ENCODE measurements at regions not wholly inside any gene's neighbourhood (a gene's known extent, or its start where the extent isn't known, plus 50 kb on each side); places are given as distances from the start of the nearest gene placed in this dataset.

GRCh38 chr5:19370655-19371386, 617.2 kb downstream of the CDH18 start:
- TF ChIP-seq, protein P1, sequence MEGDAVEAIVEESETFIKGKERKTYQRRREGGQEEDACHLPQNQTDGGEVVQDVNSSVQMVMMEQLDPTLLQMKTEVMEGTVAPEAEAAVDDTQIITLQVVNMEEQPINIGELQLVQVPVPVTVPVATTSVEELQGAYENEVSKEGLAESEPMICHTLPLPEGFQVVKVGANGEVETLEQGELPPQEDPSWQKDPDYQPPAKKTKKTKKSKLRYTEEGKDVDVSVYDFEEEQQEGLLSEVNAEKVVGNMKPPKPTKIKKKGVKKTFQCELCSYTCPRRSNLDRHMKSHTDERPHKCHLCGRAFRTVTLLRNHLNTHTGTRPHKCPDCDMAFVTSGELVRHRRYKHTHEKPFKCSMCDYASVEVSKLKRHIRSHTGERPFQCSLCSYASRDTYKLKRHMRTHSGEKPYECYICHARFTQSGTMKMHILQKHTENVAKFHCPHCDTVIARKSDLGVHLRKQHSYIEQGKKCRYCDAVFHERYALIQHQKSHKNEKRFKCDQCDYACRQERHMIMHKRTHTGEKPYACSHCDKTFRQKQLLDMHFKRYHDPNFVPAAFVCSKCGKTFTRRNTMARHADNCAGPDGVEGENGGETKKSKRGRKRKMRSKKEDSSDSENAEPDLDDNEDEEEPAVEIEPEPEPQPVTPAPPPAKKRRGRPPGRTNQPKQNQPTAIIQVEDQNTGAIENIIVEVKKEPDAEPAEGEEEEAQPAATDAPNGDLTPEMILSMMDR (IDR thresholded peaks at IDR 0.05; ENCODE audit: low read depth, low read length, poor library complexity, severe bottlenecking) = no peak
- TF ChIP-seq EZH2phosphoT487 (IDR thresholded peaks at IDR 0.05; ENCODE audit: borderline replicate concordance, low read length) = no peak
- no peak overlapping the region for H3K4me3 ChIP-seq (ENCODE audit: low read length)
- no peaks in the 10 kb centered on the region for H3K36me3 ChIP-seq (ENCODE audit: control insufficient read depth, low read length)
- H3F3A ChIP-seq (ENCODE audit: control insufficient read depth, insufficient read depth) = no peaks in the 10 kb centered on the region
- H3K9me3 ChIP-seq (ENCODE audit: control insufficient read depth, insufficient read depth, low read length) = no peaks in the 10 kb centered on the region
- no peaks in the 10 kb centered on the region for H4K20me1 ChIP-seq (ENCODE audit: control insufficient read depth, insufficient read depth, low read depth, low read length)
- H3K4me1 ChIP-seq (ENCODE audit: control insufficient read depth, low read length) = no peaks in the 10 kb centered on the region
- H3K9me2 ChIP-seq (replicated peaks; ENCODE audit: control insufficient read depth, low read length) = no peaks in the 10 kb centered on the region
- no peaks in the 10 kb centered on the region for H3K79me2 ChIP-seq (ENCODE audit: control insufficient read depth, low read length)
- H3K27ac ChIP-seq (ENCODE audit: low read depth, low read length) = no peak overlapping the region
- no peak overlapping the region for H3K4me2 ChIP-seq (ENCODE audit: low read length)
- no peaks in the 10 kb centered on the region for H3K27me3 ChIP-seq (ENCODE audit: control insufficient read depth, low read length)

GRCh38 chr5:19388391-19388790, 599.6 kb downstream of the CDH18 start:
- H3K4me1 ChIP-seq (ENCODE audit: control insufficient read depth, low read length) = no peaks in the 10 kb centered on the region
- H3K9me2 ChIP-seq (replicated peaks; ENCODE audit: control insufficient read depth, low read length) = no peaks in the 10 kb centered on the region
- H3K79me2 ChIP-seq (ENCODE audit: control insufficient read depth, low read length) = no peaks in the 10 kb centered on the region
- no peak overlapping the region for H3K4me2 ChIP-seq (ENCODE audit: low read length)
- no peaks in the 10 kb centered on the region for H3K27me3 ChIP-seq (ENCODE audit: control insufficient read depth, low read length)
- no peaks in the 10 kb centered on the region for H3K36me3 ChIP-seq (ENCODE audit: control insufficient read depth, low read length)
- H3K4me3 ChIP-seq (ENCODE audit: low read length) = no peak overlapping the region
- no peak overlapping the region for H3K27ac ChIP-seq (ENCODE audit: low read depth, low read length)
- no peaks in the 10 kb centered on the region for H4K20me1 ChIP-seq (ENCODE audit: control insufficient read depth, insufficient read depth, low read depth, low read length)
- no peaks in the 10 kb centered on the region for H3K9me3 ChIP-seq (ENCODE audit: control insufficient read depth, insufficient read depth, low read length)
- TF ChIP-seq, protein P1 (IDR thresholded peaks at IDR 0.05; ENCODE audit: low read depth, low read length, poor library complexity, severe bottlenecking) = no peak
- TF ChIP-seq EZH2phosphoT487 (IDR thresholded peaks at IDR 0.05; ENCODE audit: borderline replicate concordance, low read length) = no peak
- H3F3A ChIP-seq (ENCODE audit: control insufficient read depth, insufficient read depth) = no peaks in the 10 kb centered on the region

- no peaks in the 10 kb centered on the region for H3K27me3 ChIP-seq (ENCODE audit: control insufficient read depth, low read length)
- H3K4me2 ChIP-seq (ENCODE audit: low read length) = no peak overlapping the region
- H4K20me1 ChIP-seq (ENCODE audit: control insufficient read depth, insufficient read depth, low read depth, low read length) = no peaks in the 10 kb centered on the region
- H3K4me1 ChIP-seq (ENCODE audit: control insufficient read depth, low read length) = no peaks in the 10 kb centered on the region
- no peaks in the 10 kb centered on the region for H3K9me3 ChIP-seq (ENCODE audit: control insufficient read depth, insufficient read depth, low read length)
- H3F3A ChIP-seq (ENCODE audit: control insufficient read depth, insufficient read depth) = no peaks in the 10 kb centered on the region
- no peaks in the 10 kb centered on the region for H3K79me2 ChIP-seq (ENCODE audit: control insufficient read depth, low read length)
- no peaks in the 10 kb centered on the region for H3K9me2 ChIP-seq (replicated peaks; ENCODE audit: control insufficient read depth, low read length)
- no peak for TF ChIP-seq EZH2phosphoT487 (IDR thresholded peaks at IDR 0.05; ENCODE audit: borderline replicate concordance, low read length)
- TF ChIP-seq, protein P1 (IDR thresholded peaks at IDR 0.05; ENCODE audit: low read depth, low read length, poor library complexity, severe bottlenecking) = no peak
- H3K27ac ChIP-seq (ENCODE audit: low read depth, low read length) = no peak overlapping the region
- no peaks in the 10 kb centered on the region for H3K36me3 ChIP-seq (ENCODE audit: control insufficient read depth, low read length)
- no peak overlapping the region for H3K4me3 ChIP-seq (ENCODE audit: low read length)
These were observed 587.0 kb downstream of the CDH18 start for GRCh38 chr5:19401032-19401431.
